Breast epithelium (tissue), 4 donors: ENCODE measurements at regions not wholly inside any gene's neighbourhood (a gene's known extent, or its start where the extent isn't known, plus 50 kb on each side); places are given as distances from the start of the nearest gene placed in this dataset.

ENCODE experiments used
- DNase-seq, 2 donors: peaks; one replicate each; pipeline ENCODE4 v3.0.0-alpha.2; 2019; ENCODE audit warnings: low spot score in 2 of 2
- H3K27ac ChIP-seq, 2 donors: fragments of 200-600 bp; sonication (generic) in 1 of 2; one replicate each; pipeline ENCODE4 v1.5.1; 2016 to 2019; ENCODE audit warnings: mild to moderate bottlenecking in 1 of 2
- H3K27me3 ChIP-seq, 2 donors: fragments of 200-600 bp; sonication (generic) in 1 of 2; one replicate each; pipeline versions ENCODE4 v1.5.1 to v1.6.0; 2017 to 2019; ENCODE audit warnings: control low read depth in 1 of 2, mild to moderate bottlenecking in 1 of 2
- H3K36me3 ChIP-seq: fragments of 200-600 bp; one replicate; pipeline ENCODE4 v1.5.1; 2019
- H3K4me1 ChIP-seq, 2 donors: fragments of 200-600 bp; sonication (generic); one replicate each; pipeline ENCODE4 v1.5.1; 2016 to 2019; ENCODE audit warnings: control low read depth in 1 of 2
- H3K4me3 ChIP-seq, 3 donors: fragments of 200-600 bp; sonication (generic); 1 replicate in 2 of 3; 2 replicates in 1 of 3; pipeline ENCODE4 v1.5.1; 2016 to 2019; ENCODE audit warnings: mild to moderate bottlenecking in 3 of 3, moderate library complexity in 2 of 3
- H3K9me3 ChIP-seq, 2 donors: fragments of 200-600 bp; sonication (generic) in 1 of 2; one replicate each; pipeline ENCODE4 v1.5.1; 2016 to 2019; ENCODE audit warnings: control low read depth in 1 of 2
- POLR2A ChIP-seq: fragments of 450-650 bp; IDR thresholded peaks from one replicate; pipeline ENCODE4 v1.6.1; 2016; ENCODE audit warnings: antibody characterized with exemption, mild to moderate bottlenecking, moderate library complexity
- POLR2AphosphoS5 ChIP-seq, 3 donors: sonication (generic); formaldehyde crosslinking; IDR thresholded peaks; one replicate each; pipeline ENCODE4 v1.6.1; 2017; ENCODE audit warnings: antibody characterized with exemption in 3 of 3
- intact Hi-C: fragments of 100-400 bp; cut with DNase I; formaldehyde crosslinking; loops from one replicate; pipeline ENCODE4 v1.15.1; 2023; ENCODE audit warnings: low total_unique reads
- TF ChIP-seq, protein P1 (sequence below), 3 donors: fragments of 450-650 bp; IDR thresholded peaks; one replicate each; pipeline ENCODE4 v1.5.1; 2016 to 2017; ENCODE audit warnings: antibody characterized with exemption in 3 of 3, mild to moderate bottlenecking in 3 of 3, moderate library complexity in 3 of 3

DNA sequence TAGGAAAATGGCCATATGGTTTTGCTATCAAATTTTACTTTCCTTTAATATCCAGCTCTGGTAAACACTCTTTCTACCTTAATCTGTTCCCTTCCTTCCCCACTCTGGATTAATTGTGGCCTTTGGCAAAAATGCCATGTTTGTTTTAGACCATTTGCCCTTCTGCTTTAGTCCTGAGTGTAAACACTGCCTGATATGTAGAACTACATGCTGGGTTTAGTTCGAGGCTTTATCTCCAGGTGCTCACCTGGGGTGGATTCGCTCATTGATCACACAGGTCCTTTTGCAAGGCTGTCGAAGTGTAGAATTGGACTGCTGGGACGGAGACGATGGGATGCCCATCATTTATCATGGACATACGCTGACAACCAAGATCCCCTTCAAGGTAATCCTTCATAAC lies 94.1 kb downstream of the NOC3L start:
- H3K4me1 ChIP-seq = no peaks in the 10 kb centered on the region
- no peak for DNase-seq
- intact Hi-C loops = no loop called here
- H3K27me3 ChIP-seq = no peaks in the 10 kb centered on the region
- H3K27ac ChIP-seq = no peak overlapping the region
- TF ChIP-seq POLR2A = no peak
- TF ChIP-seq POLR2AphosphoS5 (IDR thresholded peaks at IDR 0.05) = no peak
- TF ChIP-seq, protein P1, sequence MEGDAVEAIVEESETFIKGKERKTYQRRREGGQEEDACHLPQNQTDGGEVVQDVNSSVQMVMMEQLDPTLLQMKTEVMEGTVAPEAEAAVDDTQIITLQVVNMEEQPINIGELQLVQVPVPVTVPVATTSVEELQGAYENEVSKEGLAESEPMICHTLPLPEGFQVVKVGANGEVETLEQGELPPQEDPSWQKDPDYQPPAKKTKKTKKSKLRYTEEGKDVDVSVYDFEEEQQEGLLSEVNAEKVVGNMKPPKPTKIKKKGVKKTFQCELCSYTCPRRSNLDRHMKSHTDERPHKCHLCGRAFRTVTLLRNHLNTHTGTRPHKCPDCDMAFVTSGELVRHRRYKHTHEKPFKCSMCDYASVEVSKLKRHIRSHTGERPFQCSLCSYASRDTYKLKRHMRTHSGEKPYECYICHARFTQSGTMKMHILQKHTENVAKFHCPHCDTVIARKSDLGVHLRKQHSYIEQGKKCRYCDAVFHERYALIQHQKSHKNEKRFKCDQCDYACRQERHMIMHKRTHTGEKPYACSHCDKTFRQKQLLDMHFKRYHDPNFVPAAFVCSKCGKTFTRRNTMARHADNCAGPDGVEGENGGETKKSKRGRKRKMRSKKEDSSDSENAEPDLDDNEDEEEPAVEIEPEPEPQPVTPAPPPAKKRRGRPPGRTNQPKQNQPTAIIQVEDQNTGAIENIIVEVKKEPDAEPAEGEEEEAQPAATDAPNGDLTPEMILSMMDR (IDR thresholded peaks at IDR 0.05) = no peak
- H3K9me3 ChIP-seq = no peaks in the 10 kb centered on the region
- H3K4me3 ChIP-seq = no peak overlapping the region
- no peaks in the 10 kb centered on the region for H3K36me3 ChIP-seq

DNA sequence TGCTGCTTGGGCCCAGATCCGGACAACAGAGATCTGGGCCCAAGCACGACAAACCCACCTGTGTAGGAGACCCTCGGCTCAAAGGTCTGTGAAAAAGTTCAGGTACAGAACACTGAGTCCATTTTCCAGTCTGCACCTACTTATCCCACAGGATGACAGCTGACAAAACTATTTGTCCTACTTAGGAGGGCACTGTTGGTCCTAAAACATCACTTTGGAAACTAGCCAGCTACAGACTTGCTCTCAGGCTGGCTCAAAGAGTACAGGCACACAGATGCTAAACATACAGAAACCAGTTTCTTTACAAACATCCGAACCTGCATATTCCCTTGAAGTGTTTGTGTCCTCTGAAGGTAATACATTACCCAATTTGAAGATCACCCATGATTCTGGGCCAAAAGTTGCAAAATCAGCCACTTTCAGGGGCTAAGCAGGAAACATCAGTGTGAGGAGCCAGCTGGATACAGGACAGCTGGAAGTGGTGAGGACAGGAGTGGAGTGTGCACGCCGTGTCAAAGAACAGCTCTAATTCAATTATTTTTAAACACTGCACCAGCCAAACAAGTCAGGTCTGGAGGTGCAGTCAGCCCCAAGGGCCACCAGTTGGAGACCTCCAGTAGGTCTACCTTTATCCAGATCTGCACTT lies 88.5 kb downstream of the NOC3L start:
- H3K4me3 ChIP-seq = no peak overlapping the region
- no peaks in the 10 kb centered on the region for H3K27me3 ChIP-seq
- H3K4me1 ChIP-seq = no peaks in the 10 kb centered on the region
- no peaks in the 10 kb centered on the region for H3K9me3 ChIP-seq
- H3K36me3 ChIP-seq = no peaks in the 10 kb centered on the region
- intact Hi-C loops = no loop called here
- no peak overlapping the region for H3K27ac ChIP-seq
- DNase-seq = peak in 1 of 2 donors; percentile 22
- TF ChIP-seq POLR2AphosphoS5 (IDR thresholded peaks at IDR 0.05) (peak in 1 of 3 donors; percentile 32), POLR2A (no peak)

DNA sequence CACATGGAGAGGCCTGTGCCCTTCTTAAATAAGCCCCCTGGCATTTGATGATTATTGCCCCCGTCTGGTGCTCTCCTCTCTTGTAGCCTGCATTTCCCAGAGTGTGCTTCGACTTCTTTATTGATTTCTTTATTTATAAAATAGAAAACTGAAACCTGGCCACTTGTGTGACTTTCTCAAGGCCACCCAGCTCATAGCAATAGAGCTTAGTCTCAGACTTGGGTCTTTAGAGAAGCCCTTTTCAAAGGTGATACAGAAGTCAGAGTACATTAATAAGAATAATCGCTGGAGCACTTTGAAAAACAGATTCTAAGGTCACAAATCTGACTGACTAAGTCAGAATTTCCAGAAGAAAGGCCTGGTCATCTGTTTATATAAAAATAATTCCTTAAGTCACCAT lies 86.6 kb downstream of the NOC3L start:
- no peak for DNase-seq
- Histone ChIP-seq H3K27ac (no peak overlapping the region), H3K4me1 (no peaks in the 10 kb centered on the region), H3K27me3 (no peaks in the 10 kb centered on the region), H3K4me3 (no peak overlapping the region), H3K36me3 (no peaks in the 10 kb centered on the region), H3K9me3 (no peaks in the 10 kb centered on the region)
- no peak for TF ChIP-seq POLR2AphosphoS5 (IDR thresholded peaks at IDR 0.05)
- intact Hi-C loops = no loop called here

DNA sequence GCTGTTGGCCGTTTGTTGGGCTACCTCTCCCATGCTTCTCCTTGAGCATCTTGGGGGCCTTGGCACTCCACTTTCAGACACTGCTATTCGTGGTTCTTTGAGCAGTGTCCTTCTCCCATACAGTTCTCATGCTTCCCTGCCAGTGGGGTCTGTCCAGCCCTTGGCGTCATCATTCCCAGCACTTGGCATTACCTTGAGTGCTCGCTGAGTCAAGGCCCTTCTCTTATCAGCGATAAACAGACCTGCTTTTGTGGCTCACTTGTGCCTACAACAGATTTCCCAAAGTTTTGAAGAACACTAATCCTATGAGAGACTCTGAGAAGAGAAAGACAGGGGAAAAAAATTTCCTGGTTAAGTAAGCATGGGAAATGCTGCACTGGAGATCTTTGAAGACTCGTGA lies 85.3 kb downstream of the NOC3L start:
- Histone ChIP-seq H3K4me1 (no peaks in the 10 kb centered on the region), H3K27me3 (no peaks in the 10 kb centered on the region), H3K36me3 (no peaks in the 10 kb centered on the region), H3K4me3 (no peak overlapping the region), H3K27ac (no peak overlapping the region), H3K9me3 (no peaks in the 10 kb centered on the region)
- DNase-seq = no peak
- intact Hi-C loops = no loop called here
- no peak for TF ChIP-seq POLR2AphosphoS5 (IDR thresholded peaks at IDR 0.05)
- TF ChIP-seq, protein P1 (IDR thresholded peaks at IDR 0.05) = no peak
- no peak for TF ChIP-seq POLR2A

DNA sequence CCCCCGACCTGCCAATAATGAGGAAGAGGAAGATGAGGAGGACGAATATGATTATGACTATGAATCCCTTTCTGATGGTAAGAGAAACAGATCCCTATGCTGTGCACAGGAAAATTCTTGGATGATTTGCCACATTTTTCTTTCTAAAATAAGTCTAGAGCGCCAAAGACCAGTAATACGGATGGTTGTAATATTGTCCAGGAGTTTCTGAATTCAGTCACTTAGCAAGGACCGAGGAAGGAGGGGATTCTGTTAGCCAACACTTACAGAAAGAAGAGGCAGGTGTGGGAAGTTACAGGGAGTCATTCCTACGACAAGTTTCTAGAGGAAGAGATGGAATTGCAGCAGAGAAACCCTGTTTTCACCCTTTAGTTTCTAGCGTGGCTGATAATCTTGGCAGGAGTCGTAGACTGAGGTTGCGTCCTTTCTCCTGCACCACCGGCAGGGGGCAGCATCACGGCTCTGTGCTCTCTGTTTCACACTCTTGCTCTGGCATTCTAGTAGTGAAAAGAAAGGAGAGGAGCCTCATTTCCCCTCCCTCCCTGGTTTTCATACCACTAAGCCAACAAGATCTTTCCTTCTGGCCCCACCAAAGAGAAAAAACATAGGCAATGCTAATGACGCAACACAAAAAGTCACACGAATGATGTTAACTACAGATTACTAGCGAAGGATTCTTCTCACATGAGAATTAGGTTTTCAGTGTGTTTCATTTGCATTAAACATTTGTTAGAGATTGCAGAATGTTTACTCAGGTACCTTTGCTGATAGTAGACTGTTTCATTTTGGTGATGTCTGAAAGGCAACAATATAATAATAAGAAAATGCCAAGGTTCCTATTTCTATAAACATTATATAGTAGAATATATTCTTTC lies 82.7 kb downstream of the NOC3L start:
- Histone ChIP-seq H3K4me1 (no peaks in the 10 kb centered on the region), H3K4me3 (no peak overlapping the region), H3K27me3 (no peaks in the 10 kb centered on the region), H3K27ac (no peak overlapping the region), H3K9me3 (no peaks in the 10 kb centered on the region), H3K36me3 (no peaks in the 10 kb centered on the region)
- DNase-seq = no peak
- intact Hi-C loops = no loop called here
- TF ChIP-seq POLR2A = no peak
- TF ChIP-seq, protein P1 (IDR thresholded peaks at IDR 0.05) = peak; percentile 29 to 72 (median 55)

DNA sequence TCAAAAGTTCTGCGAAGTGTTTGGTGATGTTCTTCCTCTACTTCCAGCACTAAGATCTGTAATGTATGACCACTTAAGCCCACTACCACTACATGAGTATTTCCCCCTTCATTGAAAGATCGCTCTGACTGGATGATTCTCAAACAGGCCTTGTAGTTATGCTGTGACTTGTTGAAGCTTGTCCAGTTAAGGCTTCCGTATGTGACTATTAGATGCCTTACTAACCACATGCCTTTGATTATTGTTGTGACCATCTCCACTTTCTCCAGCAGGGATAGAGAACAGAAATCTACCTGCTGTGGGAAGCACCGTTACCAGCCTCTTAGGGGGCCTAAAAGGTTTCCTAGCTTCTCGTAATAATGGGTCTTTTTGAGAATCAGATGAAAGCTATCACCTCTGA lies 81.1 kb downstream of the NOC3L start:
- H3K4me3 ChIP-seq = no peak overlapping the region
- DNase-seq = no peak
- intact Hi-C loops = no loop called here
- no peak overlapping the region for H3K27ac ChIP-seq
- TF ChIP-seq POLR2A = no peak
- H3K27me3 ChIP-seq = no peaks in the 10 kb centered on the region
- H3K4me1 ChIP-seq = no peaks in the 10 kb centered on the region
- no peaks in the 10 kb centered on the region for H3K9me3 ChIP-seq
- no peaks in the 10 kb centered on the region for H3K36me3 ChIP-seq
